HG03175 (cell line): ENCODE measurements at regions not wholly inside any gene's neighbourhood (a gene's known extent, or its start where the extent isn't known, plus 50 kb on each side); places are given as distances from the start of the nearest gene placed in this dataset.
"Not testable (repeated sequence)": the region's sequence is repeated elsewhere in the genome, so short reads cannot be mapped to it uniquely, and the experiment has no call there.

Experiments
- ATAC-seq: cut with Tn5 transposase; IDR thresholded peaks from one replicate; pipeline ENCODE4 v1.9.1; 2021; ENCODE audit warnings: mild to moderate bottlenecking, moderate library complexity; ENCODE audit not compliant: unreplicated experiment

GRCh38 chr10:20415684-20416083 lies 481.4 kb downstream of the NEBL start:
- ATAC-seq = no peak

GRCh38 chr10:20407357-20407756 lies 489.8 kb downstream of the NEBL start:
- ATAC-seq = no peak

GRCh38 chr10:20406281-20407104 lies 490.6 kb downstream of the NEBL start:
- ATAC-seq = no peak

GRCh38 chr10:20405761-20406160 lies 491.4 kb downstream of the NEBL start:
- ATAC-seq = no peak

- ATAC-seq = no peak
Measured at GRCh38 chr10:20405050-20405449, 492.1 kb downstream of the NEBL start.

- no peak for ATAC-seq
Measured at GRCh38 chr10:20399772-20400171, 497.3 kb downstream of the NEBL start.

GRCh38 chr10:20396701-20397100 lies 500.4 kb downstream of the NEBL start:
- ATAC-seq = no peak

GRCh38 chr10:20396205-20396604 lies 500.9 kb downstream of the NEBL start:
- no peak for ATAC-seq

GRCh38 chr10:20391629-20392028 lies 505.5 kb downstream of the NEBL start:
- ATAC-seq = no peak

GRCh38 chr10:20381761-20382160 lies 515.4 kb downstream of the NEBL start:
- no peak for ATAC-seq

GRCh38 chr10:20380401-20380800 lies 516.7 kb downstream of the NEBL start:
- no peak for ATAC-seq

- no peak for ATAC-seq
Measured at GRCh38 chr10:20372748-20373147, 524.4 kb downstream of the NEBL start.

GRCh38 chr10:20370977-20371533 lies 526.1 kb downstream of the NEBL start:
- ATAC-seq = not testable (repeated sequence)

- no peak for ATAC-seq
Measured at GRCh38 chr10:20369863-20370736, 527.0 kb downstream of the NEBL start.

GRCh38 chr10:20363684-20364083 lies 533.4 kb downstream of the NEBL start:
- no peak for ATAC-seq

GRCh38 chr10:20355915-20356314 lies 539.7 kb downstream of the PLXDC2 start:
- no peak for ATAC-seq

- no peak for ATAC-seq
Measured at GRCh38 chr10:20355011-20355410, 538.8 kb downstream of the PLXDC2 start.

GRCh38 chr10:20354166-20354565 lies 537.9 kb downstream of the PLXDC2 start:
- no peak for ATAC-seq

GRCh38 chr10:20350509-20350908 lies 534.3 kb downstream of the PLXDC2 start:
- no peak for ATAC-seq

GRCh38 chr10:20343036-20343435 lies 526.8 kb downstream of the PLXDC2 start:
- no peak for ATAC-seq
